HG02885 (cell line): ENCODE measurements at regions not wholly inside any gene's neighbourhood (a gene's known extent, or its start where the extent isn't known, plus 50 kb on each side); places are given as distances from the start of the nearest gene placed in this dataset.

ENCODE experiments used
- ATAC-seq: cut with Tn5 transposase; IDR thresholded peaks from one replicate; pipeline ENCODE4 v1.9.1; 2021; ENCODE audit warnings: mild to moderate bottlenecking; ENCODE audit not compliant: unreplicated experiment, poor library complexity

DNA sequence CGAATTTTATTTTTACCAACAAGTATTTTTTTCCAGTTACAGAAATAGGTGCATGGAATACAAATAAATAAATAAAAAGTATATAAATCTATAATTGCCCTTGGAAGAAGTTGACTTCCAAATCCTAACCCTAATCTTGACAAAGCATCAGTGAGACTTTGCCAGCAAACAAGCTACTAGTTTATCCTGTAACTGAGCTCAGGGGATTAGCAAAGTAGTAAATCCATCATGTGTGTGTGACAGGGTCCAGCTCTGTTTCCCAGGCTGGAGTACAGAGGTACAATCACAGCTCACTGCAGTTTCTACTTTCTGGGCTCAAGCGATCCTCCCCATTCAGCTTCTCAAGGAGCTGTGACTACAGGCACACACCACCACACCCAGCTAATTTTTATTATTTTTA is 948.0 kb upstream of the CNTNAP5 start:
- ATAC-seq = no peak

DNA sequence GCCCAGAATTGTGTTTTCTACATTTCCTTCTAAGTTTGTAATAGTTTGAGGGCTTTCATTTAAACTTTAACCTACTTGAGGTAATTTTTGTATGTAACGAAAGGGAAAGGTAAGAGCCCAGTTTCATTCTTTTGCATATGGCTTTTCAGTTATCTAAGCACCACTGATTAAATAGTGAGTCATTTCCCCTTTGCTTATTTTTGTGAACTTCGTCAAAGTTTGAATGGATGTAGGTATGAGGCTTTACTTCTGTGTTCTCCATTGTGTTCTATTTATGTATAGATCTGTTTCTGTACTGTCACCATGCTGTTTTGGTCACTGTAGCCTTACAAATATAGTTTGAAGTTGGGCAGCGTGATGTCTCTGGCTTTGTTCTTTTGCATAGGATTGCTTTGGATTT is 944.8 kb upstream of the CNTNAP5 start:
- no peak for ATAC-seq

DNA sequence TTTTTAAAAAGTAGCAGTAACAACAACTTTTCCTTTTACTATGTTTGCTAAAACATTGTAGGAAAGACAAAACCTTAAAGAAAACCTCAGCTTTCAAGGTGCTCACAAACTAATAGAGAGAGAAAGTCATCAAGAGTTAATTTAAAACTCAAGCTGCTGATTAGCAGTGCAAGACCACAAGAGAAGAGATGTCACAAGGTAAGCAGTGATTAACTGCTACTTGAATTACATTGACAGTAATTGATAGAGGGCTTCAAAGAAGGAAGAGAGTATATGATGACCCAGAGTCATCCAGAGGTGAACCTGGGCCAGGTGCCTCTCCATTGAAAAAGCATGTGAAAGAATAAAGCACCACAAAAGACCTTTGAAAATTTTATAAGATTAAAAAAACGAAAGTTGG is 939.6 kb upstream of the CNTNAP5 start:
- ATAC-seq = no peak

DNA sequence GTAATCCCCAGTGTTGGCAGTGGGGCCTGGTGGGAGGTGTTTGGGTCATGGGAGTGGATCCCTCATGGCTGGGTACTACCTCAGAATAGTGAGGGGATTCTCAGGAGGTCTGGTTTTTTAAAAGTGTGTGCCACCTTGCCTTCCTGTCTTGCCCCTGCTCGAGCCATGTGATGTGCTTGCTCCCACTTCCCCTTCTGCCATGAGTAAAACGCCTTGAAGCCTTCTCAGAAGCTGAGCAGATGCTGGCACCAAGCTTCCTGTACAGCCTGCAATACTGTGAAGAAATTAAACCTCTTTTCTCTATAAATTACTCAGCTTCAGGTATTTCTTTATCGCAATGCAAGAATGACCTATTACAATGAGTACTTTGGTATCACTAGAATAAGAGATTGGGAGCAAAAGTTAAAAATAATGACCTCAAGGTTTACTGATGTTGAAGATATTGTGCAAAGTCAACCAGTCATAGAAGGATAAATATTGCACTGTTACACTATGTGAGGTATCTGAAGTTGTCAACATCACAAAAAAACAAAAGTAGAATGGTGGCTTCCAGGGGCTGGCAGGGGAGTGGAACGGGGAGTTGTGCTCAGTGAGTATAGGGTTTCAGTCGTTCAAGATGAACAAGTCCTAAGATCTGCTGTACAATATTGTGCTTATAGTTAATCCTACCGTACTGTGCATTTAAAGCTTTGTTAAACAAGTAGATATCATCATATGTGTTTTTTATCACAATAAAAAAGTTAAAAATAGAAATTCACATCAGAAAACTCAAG is 938.3 kb upstream of the CNTNAP5 start:
- ATAC-seq = no peak

DNA sequence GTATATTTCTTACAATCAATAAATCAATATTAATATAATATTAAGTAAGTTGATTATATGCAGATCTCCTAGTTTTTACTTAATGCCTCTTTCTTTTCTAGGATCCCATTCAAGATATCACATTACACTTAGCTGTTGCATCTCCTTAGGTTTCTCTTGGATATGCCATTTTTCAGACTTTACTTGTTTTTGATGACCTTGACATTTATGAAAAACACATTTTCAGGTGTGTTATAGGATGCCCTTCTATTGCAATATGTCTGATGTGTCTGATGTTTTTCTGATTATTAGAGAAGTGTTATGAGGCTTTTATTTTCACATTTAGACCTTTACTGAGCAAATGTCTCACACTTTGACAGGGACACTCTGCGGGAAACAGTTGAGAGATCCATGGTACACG is 933.6 kb upstream of the CNTNAP5 start:
- ATAC-seq = no peak

DNA sequence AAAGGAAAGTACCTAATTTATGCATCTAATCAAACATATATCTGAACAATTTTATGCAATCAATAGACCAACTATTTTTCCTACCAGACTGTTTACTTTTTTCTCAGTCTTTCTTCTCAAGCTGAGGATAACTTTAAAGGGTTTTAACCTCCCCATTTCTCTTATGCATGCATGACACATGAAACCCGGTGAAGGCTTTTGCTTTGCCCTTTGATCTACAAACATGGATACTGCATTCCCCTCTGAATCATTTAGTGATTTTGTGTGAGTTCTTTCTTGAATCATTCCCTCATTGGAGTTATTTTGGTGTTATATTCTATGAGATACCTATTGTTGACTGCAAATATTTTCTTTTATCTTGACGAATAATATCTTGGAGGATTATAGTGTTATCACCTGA is 931.9 kb upstream of the CNTNAP5 start:
- ATAC-seq = no peak

DNA sequence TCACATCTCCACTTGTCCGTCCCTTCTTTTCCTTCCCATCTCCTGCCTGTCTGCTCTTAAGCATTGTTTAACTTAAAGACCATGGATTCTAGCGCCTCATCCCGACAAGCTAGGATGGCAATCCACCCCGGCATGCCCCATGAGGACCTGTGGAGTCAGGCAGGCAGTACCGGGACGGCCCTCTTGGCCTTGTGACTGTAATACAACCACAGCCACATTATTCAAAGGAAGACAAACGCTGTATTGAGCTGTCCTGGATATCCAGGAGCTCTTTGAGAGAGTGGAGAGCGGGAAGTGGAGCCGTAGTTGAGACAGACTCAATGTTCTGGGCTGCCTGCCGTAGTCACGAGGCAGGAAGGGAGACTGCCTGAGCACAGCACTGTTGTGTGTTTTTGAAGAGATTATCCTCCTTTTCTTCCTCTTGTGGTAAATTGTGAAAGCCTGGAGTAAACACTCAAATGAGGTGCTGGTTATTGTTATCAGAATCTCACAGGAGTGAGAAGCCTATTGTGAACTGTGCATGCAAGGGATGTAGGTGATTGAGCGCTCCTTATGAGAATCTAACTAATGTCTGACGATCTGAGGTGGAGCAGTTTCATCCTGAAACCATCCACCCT is 929.8 kb upstream of the CNTNAP5 start:
- ATAC-seq = no peak

DNA sequence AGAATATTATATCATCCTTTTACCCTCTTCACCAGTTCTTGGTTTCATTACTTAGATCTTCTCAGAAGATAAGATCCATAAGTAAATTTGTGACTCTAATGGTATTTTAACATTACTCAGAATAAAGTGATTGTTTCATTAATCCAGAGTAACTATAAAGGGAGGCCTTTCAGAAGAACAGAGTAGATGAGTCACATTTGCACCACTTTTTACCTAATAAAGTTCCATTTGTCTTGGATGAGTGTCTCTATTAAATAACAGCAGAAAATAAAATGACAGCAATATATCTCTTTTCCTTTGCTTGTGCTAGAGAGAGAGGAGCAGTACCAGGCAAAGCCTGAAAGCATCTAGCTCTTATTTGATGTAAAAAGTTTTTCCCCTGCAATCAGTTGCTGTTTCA is 926.5 kb upstream of the CNTNAP5 start:
- ATAC-seq = no peak

DNA sequence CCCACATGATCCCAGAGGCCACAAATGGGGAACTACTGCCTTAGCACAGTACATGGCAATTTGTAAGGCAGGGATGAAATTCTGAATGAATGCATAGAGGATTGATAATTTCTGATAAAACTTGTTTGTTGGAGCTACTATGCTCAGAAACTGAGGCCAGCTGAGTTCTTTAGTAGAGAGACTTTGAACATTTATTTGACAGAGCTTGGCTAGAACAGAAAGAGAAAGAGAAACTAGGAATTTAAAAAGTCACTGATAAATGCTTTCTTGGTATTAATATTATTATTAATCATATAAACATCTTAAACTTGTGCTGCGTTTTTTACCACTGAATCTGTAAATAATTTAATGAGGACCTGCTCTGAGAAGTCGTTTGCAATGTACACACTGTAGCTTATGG is 923.7 kb upstream of the CNTNAP5 start:
- ATAC-seq = no peak

DNA sequence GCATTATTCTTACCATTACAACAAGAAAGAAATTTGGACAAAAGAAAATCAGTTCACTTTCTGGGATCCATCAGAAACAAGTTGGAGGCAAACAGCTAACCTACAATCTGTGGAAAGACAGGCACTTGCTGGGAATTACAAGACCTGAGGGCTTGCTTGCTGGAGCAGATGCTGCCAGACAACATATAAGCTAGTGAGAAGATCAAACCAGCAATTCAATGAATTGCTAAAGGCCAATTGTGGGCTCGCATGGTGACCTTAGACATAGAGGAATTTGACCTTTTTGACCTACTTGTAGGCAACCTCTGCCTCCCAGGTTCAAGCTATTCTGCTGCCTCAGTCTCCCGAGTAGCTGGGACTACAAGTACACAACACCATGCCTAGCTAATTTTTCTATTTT is 921.2 kb upstream of the CNTNAP5 start:
- no peak for ATAC-seq

DNA sequence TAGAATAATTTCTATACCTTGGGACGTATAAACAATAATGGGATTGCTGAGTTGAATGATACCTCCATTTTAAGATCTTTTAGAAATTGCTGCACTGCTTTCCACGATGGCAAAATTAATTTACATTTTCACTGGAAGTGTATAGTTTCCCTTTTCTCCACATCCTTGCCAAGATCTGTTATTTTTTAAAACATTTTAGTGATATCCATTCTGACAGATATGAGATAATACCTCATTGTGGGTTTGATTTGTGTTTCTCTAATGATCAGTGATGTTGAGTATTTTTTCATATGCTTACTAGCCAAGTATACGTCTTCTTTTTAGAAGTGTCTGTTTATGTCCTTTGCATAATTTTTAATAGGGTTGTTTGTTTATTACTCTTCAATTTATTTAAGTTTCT is 908.5 kb upstream of the CNTNAP5 start:
- ATAC-seq = no peak

DNA sequence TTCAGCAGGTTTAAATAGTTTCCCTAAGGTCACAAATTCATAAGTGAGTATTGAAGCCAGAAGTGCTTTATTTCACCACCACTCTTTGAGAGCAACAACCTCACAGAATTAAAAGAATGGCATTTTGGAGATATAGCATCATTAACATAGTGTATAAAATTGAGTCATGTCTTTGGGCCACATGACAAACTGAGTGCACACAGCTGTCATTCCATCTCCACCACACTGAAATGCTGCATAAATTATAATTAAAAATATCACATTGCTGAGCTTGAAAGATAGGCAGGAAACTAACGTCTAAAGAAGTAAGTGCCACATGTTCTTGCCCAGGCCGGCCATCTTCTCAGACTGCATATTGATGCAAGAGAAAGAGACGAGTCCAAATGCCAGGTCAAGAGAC is 897.9 kb upstream of the CNTNAP5 start:
- no peak for ATAC-seq

DNA sequence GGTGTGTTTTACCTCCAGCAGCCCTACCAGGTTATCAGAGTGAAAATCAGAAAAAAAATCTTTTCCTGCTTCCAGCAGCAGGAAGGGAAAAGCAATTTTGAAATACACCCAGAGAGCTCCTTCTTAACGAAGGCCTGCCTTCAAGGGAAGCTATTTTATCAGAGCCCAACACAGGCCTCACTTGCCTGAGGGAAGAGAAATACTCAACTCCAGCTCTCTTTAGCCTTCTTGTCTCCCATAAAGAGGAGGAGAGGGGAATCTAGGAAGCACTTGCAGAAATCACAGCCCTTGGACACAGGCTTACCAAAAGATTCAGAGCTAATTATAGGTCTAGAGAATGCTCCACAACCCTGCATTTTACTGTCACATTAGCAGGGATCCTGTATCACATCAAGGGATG is 896.1 kb upstream of the CNTNAP5 start:
- ATAC-seq = no peak

DNA sequence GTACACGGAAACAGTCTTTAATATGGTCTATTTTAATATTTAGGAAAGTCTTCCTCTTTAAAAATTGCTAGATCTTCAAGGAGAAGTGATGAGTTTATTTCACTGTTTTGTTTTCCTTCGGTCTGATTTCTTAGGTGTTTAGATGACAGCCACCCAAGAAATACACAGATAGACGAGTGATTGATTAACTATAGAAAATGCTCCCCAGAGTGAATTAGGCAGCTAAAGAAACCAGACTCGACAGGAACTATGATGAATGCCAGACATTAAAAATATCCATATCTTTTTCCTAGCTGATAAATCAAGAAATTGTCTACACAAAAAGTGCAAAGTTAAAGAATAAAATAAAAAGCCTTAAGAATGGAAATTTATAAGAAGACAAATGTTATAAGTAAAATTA is 888.7 kb upstream of the CNTNAP5 start:
- no peak for ATAC-seq

DNA sequence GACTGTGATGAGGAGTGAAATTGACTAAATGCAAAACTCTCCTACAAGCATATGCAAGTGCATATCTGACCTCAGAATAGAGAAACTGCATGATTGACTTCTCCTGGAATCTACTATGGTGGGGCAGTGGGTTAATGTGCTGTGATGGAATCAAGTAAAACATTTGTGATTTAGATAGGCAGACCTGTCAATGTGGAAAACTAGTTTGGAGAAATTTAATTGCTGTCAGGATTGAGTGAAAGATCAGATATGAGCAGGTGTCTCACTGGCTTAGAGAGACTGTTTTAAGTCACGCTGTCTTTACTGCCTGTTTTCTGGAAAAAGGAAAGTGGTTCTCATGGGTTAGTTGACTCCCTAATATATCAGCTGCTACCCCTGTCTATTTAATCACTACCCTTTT is 881.0 kb upstream of the CNTNAP5 start:
- no peak for ATAC-seq

DNA sequence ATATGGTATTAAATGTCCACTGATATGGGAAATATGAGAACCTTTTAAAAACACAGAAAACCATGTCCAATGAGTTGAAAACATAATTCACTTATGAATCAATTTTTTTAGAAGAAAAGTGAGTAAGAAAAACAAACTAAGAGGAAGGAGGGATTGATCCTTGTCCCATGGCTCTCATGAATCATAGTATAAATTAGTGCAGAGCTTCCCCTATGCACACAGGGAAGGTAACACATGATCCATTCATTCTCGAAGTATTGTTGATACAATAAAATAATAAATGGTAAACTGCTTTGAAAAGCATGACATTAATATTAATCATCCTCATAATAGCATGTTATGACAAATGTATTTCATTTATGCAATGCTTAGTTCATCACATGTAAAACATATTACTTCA is 872.0 kb upstream of the CNTNAP5 start:
- no peak for ATAC-seq

DNA sequence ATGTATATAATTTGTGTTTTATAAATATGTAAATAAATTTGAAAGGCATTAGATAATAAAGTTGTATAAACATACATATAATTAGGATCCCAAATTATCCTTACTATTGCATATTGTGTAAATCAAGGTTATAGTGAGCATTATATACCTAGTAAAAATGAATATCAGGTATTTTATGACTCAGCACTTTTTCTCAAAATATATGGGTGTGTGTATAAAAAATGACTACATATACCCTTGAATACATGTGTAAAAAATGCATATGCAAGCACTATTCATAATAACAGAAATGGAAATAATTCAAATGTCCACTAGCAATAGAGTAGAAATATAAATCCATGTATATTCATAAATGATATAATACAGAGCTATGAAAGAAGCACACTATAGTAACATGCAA is 870.9 kb upstream of the CNTNAP5 start:
- ATAC-seq = no peak

DNA sequence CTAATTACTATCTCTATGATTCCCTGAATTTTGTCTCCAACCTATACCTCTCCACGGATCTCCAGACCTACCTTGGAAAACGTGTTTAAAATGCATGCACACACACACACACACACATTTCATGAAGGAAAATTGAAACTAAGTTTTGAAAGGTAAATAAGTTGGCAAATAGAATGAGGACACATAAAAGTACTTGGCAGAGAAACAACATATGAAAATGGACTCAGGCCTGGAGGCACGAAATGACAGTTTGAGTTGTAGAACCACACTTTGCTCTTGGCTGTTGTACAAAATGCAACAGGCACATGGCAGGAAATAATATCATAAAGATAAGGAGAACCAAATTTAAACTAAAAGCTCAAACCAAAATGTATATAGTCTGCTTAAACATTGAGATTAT is 868.1 kb upstream of the CNTNAP5 start:
- no peak for ATAC-seq

DNA sequence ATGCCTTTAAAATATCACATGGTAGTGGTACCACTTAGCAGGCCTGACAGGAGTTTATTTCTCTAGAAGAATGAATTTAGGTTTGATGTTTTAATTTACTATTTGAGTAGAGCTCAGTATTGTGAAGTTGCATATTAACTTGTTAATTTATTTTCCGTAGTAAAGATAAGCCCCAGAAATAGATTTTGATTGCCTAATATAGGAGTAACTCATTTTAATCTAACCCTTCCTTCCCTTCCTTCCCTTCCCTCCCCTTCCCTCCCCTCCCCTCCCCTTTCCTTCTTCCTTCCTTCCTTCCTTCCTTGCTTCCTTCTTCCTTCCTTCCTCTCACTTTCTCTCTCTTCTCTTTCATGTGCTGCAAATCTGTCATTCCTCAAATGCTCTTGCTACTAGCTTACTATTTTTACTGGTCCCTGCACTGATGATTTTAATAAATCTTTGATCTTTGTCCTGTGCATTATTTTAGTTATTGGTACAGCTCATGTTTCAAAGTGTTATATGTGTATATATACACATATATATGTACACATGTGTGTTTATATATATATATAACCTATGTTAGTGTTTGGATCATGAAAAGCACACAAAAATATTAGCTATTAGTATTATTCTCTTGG is 862.6 kb upstream of the CNTNAP5 start:
- ATAC-seq = no peak

DNA sequence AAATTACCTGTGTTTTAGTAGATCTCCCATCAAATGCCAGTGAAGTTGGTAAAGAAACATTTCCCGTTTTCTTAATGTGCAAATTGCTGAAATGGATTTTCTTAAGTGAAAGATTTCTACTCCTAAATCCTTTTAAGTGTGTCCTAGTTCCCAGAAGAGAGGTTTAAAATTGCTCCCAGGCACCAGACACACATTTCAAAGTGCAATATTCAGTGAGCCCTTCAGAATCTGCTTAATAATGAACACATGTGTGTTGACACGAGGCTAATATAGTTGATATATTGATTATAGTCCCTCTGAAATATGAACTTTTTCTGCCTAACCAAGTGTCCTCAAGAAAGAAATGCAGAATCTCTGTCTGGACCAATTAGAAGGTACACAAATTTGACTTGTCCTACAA is 861.7 kb upstream of the CNTNAP5 start:
- no peak for ATAC-seq

DNA sequence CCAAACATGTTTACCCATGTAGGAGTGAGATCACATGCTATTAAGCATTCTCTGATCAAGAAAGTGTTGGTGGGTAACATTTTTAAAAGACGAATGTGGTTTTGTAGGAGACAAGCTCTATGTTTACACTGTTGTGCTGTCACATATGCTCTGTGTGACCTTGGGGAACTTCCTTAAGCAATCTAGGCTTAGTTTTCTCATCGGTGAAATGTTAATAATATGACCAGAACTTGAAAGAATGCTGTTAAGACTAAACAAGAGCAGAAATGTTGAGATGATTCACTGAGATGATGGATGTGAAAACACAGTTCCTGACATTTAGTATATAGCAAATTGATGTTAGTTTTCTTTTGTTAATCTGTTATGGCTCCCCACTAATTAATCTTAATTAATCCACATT is 860.9 kb upstream of the CNTNAP5 start:
- no peak for ATAC-seq

DNA sequence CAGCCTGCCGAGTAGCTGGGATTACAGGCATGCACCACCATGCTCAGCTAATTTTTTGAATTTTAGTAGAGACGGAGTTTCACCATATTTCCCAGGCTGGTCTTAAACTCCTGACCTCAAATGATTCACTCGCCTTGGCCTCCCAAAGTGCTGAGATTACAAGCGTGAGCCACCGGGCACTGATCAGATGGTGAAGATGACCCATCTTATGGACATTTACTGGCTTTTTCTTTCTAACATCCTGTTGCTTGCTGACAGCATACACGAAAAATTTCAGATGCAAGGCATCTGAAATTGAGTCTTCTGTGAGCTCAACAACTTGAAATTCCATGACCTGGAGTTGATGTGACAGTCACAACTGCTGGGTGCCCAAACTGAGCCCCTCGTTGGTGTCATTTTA is 859.5 kb upstream of the CNTNAP5 start:
- ATAC-seq = no peak
